NT2/D1 (cell line): ENCODE measurements at regions not wholly inside any gene's neighbourhood (a gene's known extent, or its start where the extent isn't known, plus 50 kb on each side); places are given as distances from the start of the nearest gene placed in this dataset.

Source experiments
- SUZ12 ChIP-seq: IDR thresholded peaks from 2 replicates; pipeline ENCODE4 v1.6.1; 2011; ENCODE audit not compliant: insufficient read length, insufficient read depth; ENCODE audit errors: extremely low read depth
- YY1 ChIP-seq: IDR thresholded peaks from 2 replicates; pipeline ENCODE4 v1.6.1; 2011; ENCODE audit not compliant: insufficient read length, insufficient read depth
- ZNF274 ChIP-seq: IDR thresholded peaks from 2 replicates; pipeline ENCODE4 v1.6.1; 2011; ENCODE audit warnings: mild to moderate bottlenecking, low read depth, low read length

DNA sequence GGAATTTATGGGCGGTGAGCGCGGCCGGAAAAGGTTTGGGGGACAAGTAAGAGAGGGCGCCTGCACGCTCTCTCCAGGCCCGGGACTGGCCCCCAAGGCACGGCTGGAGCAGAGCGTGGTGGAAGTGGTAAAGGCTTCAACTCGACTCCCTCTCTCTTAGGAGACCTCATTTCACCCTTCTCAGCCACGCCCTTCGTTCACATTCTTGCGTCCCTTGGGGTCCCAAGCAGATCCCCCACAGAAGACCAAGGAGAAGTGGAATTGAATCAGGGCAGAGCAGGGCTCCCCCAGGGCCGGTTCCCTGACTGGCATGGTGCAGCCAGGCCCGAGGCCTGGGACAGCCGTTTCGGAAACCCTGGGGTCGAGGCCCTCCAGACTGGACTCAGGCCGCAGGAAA lies 75.4 kb upstream of the POLG start:
- TF ChIP-seq ZNF274 (no peak), YY1 (no peak), SUZ12 (no peak)
